DND-41 (cell line): ENCODE measurements at regions not wholly inside any gene's neighbourhood (a gene's known extent, or its start where the extent isn't known, plus 50 kb on each side); places are given as distances from the start of the nearest gene placed in this dataset.

Experiments used
- ATAC-seq: fragments of 200-7000 bp; cut with Tn5 transposase; 3 replicates; pipeline ENCODE4 v1.9.1; 2021; ENCODE audit warnings: low read depth; ENCODE audit not compliant: insufficient read depth
- DNase-seq: peaks from one replicate; pipeline ENCODE4 v3.0.0-alpha.2; 2020
- H2AFZ ChIP-seq: 2 replicates; pipeline ENCODE4 v1.6.0; 2012; ENCODE audit warnings: low read depth, low read length
- H3K27ac ChIP-seq: 2 replicates; pipeline ENCODE4 v1.5.1; 2012; ENCODE audit warnings: low read length, inconsistent platforms
- H3K27me3 ChIP-seq: fragments of 200-600 bp; sonication (generic); 2 replicates; pipeline ENCODE4 v1.6.0; 2012; ENCODE audit warnings: low read length, mild to moderate bottlenecking, inconsistent platforms; ENCODE audit not compliant: insufficient read depth, poor library complexity
- H3K36me3 ChIP-seq: 2 replicates; pipeline ENCODE4 v1.5.1; 2012; ENCODE audit warnings: low read length, inconsistent platforms; ENCODE audit not compliant: insufficient read depth
- H3K4me1 ChIP-seq: 2 replicates; pipeline ENCODE4 v1.5.1; 2012; ENCODE audit warnings: mild to moderate bottlenecking, low read length; ENCODE audit not compliant: insufficient read depth
- H3K4me2 ChIP-seq: 2 replicates; pipeline ENCODE4 v1.6.0; 2012; ENCODE audit warnings: mild to moderate bottlenecking, moderate library complexity, low read length, inconsistent platforms; ENCODE audit not compliant: insufficient read depth
- H3K4me3 ChIP-seq, 2 experiments: fragments of 200-600 bp in 1 of 2; shearing (Covaris generic) in 1 of 2; 2 replicates each; pipeline ENCODE4 v1.5.1; 2012 to 2016; ENCODE audit warnings: inconsistent platforms in 2 of 2, low read length in 2 of 2, mild to moderate bottlenecking in 2 of 2, low read depth in 1 of 2, moderate library complexity in 1 of 2
- H3K79me2 ChIP-seq: 2 replicates; pipeline ENCODE4 v1.6.0; 2012; ENCODE audit warnings: low read length, inconsistent platforms; ENCODE audit not compliant: insufficient read depth
- H3K9ac ChIP-seq: 2 replicates; pipeline ENCODE4 v1.6.0; 2012; ENCODE audit warnings: low read depth, mild to moderate bottlenecking, inconsistent platforms, low read length, moderate library complexity
- H3K9me3 ChIP-seq: 2 replicates; pipeline ENCODE4 v1.5.1; 2012; ENCODE audit warnings: low read length, moderate library complexity, mild to moderate bottlenecking, inconsistent platforms; ENCODE audit not compliant: insufficient read depth, severe bottlenecking
- H4K20me1 ChIP-seq: 2 replicates; pipeline ENCODE4 v1.6.0; 2012; ENCODE audit warnings: low read length; ENCODE audit not compliant: insufficient read depth
- EZH2 ChIP-seq: IDR thresholded peaks from 3 replicates; pipeline ENCODE4 v1.6.1; 2012; ENCODE audit warnings: borderline replicate concordance, low read depth, mild to moderate bottlenecking, moderate library complexity, low read length, inconsistent platforms; ENCODE audit not compliant: severe bottlenecking
- TF ChIP-seq, protein P1 (sequence below): IDR thresholded peaks from 2 replicates; pipeline ENCODE4 v1.5.1; 2012; ENCODE audit warnings: borderline replicate concordance, low read length, moderate library complexity, mild to moderate bottlenecking; ENCODE audit not compliant: poor library complexity, severe bottlenecking; ENCODE audit errors: extremely low read depth

DNA sequence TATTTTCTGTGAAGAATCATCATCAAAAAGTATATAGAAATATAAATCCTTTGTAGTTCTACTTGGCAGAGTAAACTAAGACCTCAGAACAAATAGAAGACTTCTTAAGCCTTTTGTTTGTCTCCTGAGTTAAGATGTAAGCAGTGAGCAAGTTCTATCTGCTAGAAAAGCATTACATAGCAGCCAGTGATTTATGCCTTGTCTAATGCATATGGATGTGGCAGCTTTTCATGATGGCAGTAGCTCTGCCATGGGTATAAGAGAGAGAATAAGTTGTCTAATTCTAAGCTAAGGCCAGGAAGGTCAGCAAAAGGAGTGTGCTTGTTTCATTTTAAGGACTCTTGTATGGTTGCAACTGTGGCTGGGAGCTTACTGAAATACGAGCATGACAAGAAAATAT lies 920.2 kb downstream of the GRIK2 start:
- Histone ChIP-seq H3K4me3 (no peak overlapping the region), H3K9me3 (no peaks in the 10 kb centered on the region), H3K27ac (no peak overlapping the region), H3K4me2 (no peak overlapping the region), H4K20me1 (no peaks in the 10 kb centered on the region), H3K79me2 (no peaks in the 10 kb centered on the region), H2AFZ (no peak overlapping the region), H3K36me3 (no peaks in the 10 kb centered on the region), H3K27me3 (no peaks in the 10 kb centered on the region), H3K9ac (no peak overlapping the region), H3K4me1 (no peaks in the 10 kb centered on the region)
- no peak for ATAC-seq
- TF ChIP-seq, protein P1, sequence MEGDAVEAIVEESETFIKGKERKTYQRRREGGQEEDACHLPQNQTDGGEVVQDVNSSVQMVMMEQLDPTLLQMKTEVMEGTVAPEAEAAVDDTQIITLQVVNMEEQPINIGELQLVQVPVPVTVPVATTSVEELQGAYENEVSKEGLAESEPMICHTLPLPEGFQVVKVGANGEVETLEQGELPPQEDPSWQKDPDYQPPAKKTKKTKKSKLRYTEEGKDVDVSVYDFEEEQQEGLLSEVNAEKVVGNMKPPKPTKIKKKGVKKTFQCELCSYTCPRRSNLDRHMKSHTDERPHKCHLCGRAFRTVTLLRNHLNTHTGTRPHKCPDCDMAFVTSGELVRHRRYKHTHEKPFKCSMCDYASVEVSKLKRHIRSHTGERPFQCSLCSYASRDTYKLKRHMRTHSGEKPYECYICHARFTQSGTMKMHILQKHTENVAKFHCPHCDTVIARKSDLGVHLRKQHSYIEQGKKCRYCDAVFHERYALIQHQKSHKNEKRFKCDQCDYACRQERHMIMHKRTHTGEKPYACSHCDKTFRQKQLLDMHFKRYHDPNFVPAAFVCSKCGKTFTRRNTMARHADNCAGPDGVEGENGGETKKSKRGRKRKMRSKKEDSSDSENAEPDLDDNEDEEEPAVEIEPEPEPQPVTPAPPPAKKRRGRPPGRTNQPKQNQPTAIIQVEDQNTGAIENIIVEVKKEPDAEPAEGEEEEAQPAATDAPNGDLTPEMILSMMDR, result no peak
- no peak for TF ChIP-seq EZH2
- DNase-seq, result no peak

DNA sequence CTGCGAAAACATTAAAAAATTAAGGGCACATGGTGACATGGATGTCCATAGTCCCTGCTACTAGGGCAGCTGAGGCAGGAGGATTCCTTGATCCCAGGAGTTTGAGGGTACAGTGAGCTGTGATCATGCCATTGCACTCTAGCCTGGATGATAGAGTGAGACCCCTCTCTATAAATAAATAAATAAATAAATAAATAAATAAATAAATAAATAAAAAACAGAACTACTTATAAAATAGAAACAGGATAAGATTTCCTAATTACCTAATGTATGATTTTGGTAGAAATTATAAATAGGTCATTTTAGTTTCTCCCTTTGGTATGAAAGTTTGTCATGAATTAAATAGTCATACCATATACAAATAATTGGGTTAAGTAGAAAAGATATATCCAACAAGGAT lies 916.2 kb downstream of the GRIK2 start:
- Histone ChIP-seq H3K79me2 (no peaks in the 10 kb centered on the region), H3K9me3 (no peaks in the 10 kb centered on the region), H3K4me1 (no peaks in the 10 kb centered on the region), H3K4me3 (no peak overlapping the region), H2AFZ (no peak overlapping the region), H3K27me3 (no peaks in the 10 kb centered on the region), H4K20me1 (no peaks in the 10 kb centered on the region), H3K27ac (no peak overlapping the region), H3K4me2 (no peak overlapping the region), H3K9ac (no peak overlapping the region), H3K36me3 (no peaks in the 10 kb centered on the region)
- DNase-seq (no peak), ATAC-seq (no peak)
- TF ChIP-seq, protein P1, result no peak
- TF ChIP-seq EZH2, result no peak

DNA sequence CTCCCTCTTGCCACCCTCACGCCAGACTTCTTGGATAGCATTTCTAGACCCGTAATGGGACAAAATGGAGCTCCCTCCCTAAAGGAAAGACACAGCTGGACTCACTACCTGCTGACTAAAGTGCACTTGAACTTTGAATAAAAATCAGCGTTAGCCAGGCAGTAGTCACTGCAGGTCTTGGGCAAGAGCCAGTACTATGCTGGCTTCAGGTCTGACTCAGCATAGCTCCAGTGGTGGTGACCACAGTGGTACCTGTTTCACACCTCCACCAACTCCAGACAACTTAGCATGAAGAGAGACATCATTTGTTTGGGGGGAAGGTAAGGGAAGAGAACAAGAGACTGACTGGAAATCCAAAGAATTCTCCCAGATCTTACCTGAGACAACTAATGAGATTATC lies 906.8 kb downstream of the GRIK2 start:
- no peak overlapping the region for H3K4me2 ChIP-seq
- no peak for TF ChIP-seq EZH2
- TF ChIP-seq, protein P1, result no peak
- no peaks in the 10 kb centered on the region for H3K79me2 ChIP-seq
- DNase-seq (no peak), ATAC-seq (no peak)
- no peaks in the 10 kb centered on the region for H3K4me1 ChIP-seq
- H3K9me3 ChIP-seq, result no peaks in the 10 kb centered on the region
- no peaks in the 10 kb centered on the region for H4K20me1 ChIP-seq
- no peak overlapping the region for H2AFZ ChIP-seq
- no peak overlapping the region for H3K4me3 ChIP-seq
- H3K36me3 ChIP-seq, result no peaks in the 10 kb centered on the region
- H3K27ac ChIP-seq, result no peak overlapping the region
- H3K9ac ChIP-seq, result no peak overlapping the region
- no peaks in the 10 kb centered on the region for H3K27me3 ChIP-seq

DNA sequence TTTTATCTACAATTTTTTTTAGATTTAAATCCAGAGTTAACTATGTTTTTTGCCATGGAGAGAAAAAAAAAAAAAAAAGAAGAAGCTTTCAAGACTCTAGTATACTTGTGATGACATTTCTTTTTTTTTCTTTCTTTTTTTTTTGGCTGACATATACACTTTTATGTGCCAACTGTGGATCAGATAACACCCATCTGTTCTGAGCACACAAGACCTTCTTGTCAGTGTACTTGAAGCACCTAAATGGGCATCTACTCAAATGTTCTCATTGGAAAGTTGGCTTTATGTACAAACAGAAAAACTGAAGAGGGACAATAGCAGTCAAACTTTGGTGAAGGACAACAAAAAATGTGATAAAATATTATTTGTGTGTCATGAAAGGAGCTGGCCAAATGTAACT lies 904.5 kb downstream of the GRIK2 start:
- no peaks in the 10 kb centered on the region for H3K27me3 ChIP-seq
- ATAC-seq, result no peak

More for the DNA sequence above, 904.5 kb downstream of the GRIK2 start:
- Histone ChIP-seq H4K20me1 (no peaks in the 10 kb centered on the region), H3K4me1 (no peaks in the 10 kb centered on the region), H3K9me3 (no peaks in the 10 kb centered on the region), H3K79me2 (no peaks in the 10 kb centered on the region), H3K36me3 (no peaks in the 10 kb centered on the region), H3K27ac (no peak overlapping the region), H2AFZ (no peak overlapping the region), H3K4me2 (no peak overlapping the region), H3K4me3 (no peak overlapping the region), H3K9ac (no peak overlapping the region)
- TF ChIP-seq, protein P1, result no peak
- no peak for DNase-seq
